Loucy (cell line): ENCODE measurements at regions not wholly inside any gene's neighbourhood (a gene's known extent, or its start where the extent isn't known, plus 50 kb on each side); places are given as distances from the start of the nearest gene placed in this dataset.

ENCODE experiments used
- CTCF ChIP-seq: fragments of 200-600 bp; sonication (generic); conservative IDR thresholded peaks from 2 replicates; pipeline ENCODE4 v1.5.1; 2014; ENCODE audit warnings: mild to moderate bottlenecking, antibody characterized with exemption, low read length
- EZH2phosphoT487 ChIP-seq: fragments of 200-600 bp; IDR thresholded peaks from 2 replicates; pipeline ENCODE4 v1.6.1; 2018; ENCODE audit warnings: antibody characterized with exemption, mild to moderate bottlenecking, moderate library complexity, borderline replicate concordance

GRCh38 chr14:49250109-49250508 is 336.1 kb downstream of the RPS29 start:
- TF ChIP-seq CTCF (no peak), EZH2phosphoT487 (no peak)
